GM12872 (cell line): ENCODE measurements at regions not wholly inside any gene's neighbourhood (a gene's known extent, or its start where the extent isn't known, plus 50 kb on each side); places are given as distances from the start of the nearest gene placed in this dataset.

Experiments
- CTCF ChIP-seq: IDR thresholded peaks from 3 replicates; pipeline ENCODE4 v1.5.1; 2011; ENCODE audit warnings: low read depth, mild to moderate bottlenecking, low read length, moderate library complexity; ENCODE audit not compliant: insufficient read depth

- no peak for TF ChIP-seq CTCF
These were observed 88.8 kb upstream of the PRR5 start for GRCh38 chr22:44613196-44613595.

DNA sequence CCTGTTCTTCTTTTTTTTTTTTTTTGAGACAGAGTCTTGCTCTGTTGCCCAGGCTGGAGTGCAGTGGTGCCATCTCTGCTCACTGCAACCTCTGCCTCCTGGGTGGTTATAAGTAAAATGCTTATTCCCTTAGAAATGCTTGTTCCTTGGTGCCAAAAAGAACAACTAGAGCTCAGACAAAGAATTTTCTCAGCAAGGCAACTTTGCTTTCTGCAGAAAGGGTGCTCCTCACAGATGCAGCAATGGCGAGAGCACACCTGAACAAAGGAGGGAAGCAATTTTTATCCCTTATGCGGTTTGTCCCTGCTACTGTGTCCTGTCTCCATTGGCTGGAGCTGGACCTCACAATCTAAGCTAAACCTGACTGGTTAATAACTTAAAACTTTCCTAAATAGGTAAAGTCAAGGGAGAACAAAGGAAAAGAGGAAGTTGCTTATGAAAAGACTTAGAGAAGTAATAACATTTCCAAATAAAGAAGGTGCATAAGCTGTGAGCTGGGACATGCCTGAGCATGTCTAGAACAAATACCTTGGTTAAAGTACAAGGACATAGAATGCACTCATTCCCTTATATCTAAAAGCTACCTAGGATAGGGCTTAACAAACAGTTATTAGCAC is 90.0 kb upstream of the PRR5 start:
- TF ChIP-seq CTCF, result no peak

- no peak for TF ChIP-seq CTCF
These were observed 91.9 kb upstream of the PRR5 start for GRCh38 chr22:44610071-44610470.

GRCh38 chr22:44609400-44609988 is 92.5 kb upstream of the PRR5 start:
- TF ChIP-seq CTCF, result no peak

DNA sequence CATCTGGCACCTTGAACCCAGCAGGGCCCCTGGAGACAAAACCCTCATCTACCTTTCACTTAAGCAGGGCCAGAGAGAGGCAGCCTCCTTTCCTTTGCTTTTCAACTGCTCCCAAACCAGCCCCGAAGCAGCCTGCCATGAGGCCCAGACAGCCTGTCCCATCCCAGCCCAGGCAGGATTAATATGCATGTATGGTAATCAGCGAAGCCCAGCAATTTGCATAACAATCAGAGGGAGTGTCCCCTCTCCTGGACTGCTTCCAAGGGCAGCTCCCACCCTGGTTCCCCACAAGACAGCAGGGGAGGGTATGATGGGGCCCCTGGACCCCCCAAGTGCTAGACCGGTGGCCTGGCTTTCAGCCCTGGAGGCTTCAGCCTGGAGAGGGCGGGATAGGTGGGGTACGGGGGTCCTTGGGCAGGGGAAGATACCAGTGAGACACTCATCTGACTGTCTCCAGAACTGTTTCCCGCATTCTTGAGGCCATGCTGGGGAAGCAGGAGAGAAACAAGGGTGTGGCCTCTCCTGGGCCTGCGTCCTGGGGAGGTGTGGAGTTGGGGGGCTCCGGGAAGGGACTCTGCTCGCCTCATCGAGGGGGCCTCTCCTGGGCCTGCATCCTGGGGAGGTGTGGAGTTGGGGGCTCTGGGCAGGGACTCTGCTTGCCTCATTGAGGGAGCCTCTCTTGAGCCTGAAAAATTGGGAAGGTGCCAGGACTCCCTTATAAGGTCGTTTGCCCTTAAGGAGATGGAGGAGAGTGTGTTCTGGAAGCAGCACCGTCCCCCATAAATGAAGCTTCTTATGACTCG is 93.2 kb upstream of the PRR5 start:
- no peak for TF ChIP-seq CTCF

DNA sequence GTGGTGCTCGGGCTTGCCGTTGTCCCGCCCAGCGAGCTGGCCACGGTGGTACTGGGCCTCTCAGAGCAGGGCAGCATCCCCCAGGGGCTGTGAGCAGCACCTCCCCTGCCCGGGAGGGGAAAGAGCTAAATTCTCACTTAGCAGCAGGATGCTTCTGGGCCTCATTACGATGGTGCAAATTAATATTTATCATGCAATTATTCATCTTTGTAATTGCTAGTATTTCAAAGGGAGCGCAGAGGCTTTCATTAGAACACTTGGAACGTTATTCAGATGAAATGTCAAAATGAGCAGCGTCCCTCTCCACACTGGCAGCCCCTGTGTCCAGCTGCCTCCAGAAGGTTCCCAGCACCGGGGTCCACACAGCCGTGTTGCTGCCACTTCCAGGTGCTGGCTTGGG is 95.9 kb upstream of the PRR5 start:
- TF ChIP-seq CTCF, result no peak

DNA sequence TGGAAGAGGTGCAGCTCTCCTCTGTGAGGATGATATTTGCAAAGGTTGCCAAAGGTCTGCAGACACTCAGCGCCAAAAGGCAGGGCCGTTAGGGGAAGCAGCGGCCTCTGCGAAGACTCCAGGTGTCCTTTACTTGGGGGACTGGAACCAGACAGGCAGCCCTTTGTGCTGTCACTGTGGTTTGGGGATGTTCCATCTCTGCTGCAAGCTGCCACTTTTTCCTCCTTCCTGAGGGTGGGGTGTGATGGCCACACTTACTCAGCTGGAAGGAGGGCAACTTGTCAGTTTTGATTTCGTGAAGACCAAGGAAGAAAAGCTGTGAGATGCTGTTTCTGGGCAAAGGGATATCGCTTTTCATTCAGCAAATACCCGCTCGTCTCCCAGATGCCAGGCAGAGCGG is 96.5 kb upstream of the PRR5 start:
- no peak for TF ChIP-seq CTCF
